ENCODE measurements at regions not wholly inside any gene's neighbourhood (a gene's known extent, or its start where the extent isn't known, plus 50 kb on each side); places are given as distances from the start of the nearest gene placed in this dataset.

DNA sequence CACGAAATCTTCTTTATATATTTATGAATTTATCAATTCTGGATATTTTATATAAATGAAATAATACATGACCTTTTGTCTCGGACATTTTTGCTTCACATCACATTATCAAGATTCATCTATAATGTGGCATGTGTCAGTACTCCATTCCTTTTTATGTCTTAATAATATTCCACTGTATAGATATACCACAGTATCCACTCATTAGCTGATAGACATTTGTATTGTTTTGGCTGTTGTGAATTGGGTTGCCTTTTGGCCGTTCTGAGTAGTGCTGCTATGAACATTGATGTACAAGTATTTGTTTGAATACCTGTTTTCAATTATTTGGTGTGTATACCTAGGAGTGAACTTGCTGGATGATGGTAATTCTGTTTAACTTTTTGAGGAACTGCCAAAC, 323.8 kb upstream of the CA10 start:
- Histone ChIP-seq H3K9ac (ENCODE audit: insufficient read depth, low read depth, low read length) (no peak overlapping the region), H2AFZ (ENCODE audit: low read length) (no peak overlapping the region), H3K36me3 (replicated peaks in 1 of 2; ENCODE audit: control insufficient read depth in 1 of 2, insufficient read depth in 2 of 2, low read length in 2 of 2) (no peaks in the 10 kb centered on the region), H3K27ac (ENCODE audit: extremely low read length, insufficient read depth, low read length) (no peak overlapping the region), H3K4me3 (replicated peaks in 1 of 3; ENCODE audit: insufficient read depth in 1 of 3, low read depth in 2 of 3, low read length in 3 of 3) (no peak overlapping the region), H3K4me2 (ENCODE audit: low read depth, low read length) (no peak overlapping the region), H3K4me1 (ENCODE audit: insufficient read depth, low read length) (no peaks in the 10 kb centered on the region), H4K20me1 (ENCODE audit: insufficient read depth, low read length) (no peaks in the 10 kb centered on the region), H3K9me3 (ENCODE audit: low read length) (peaks cover 59% of the 10 kb centered on the region), H3K27me3 (ENCODE audit: control insufficient read depth in 1 of 2, insufficient read depth in 2 of 2, low read length in 2 of 2) (no peaks in the 10 kb centered on the region), H3K79me2 (ENCODE audit: insufficient read depth, low read length) (no peaks in the 10 kb centered on the region)
- ATAC-seq (no peak), DNase-seq (ENCODE audit: low spot score) (no peak), FAIRE-seq (no peak)
- under 1% methylated on average over 3 of the region's 3 CpGs for WGBS (ENCODE audit: low lambda C conversion rate)
- ChIA-PET CTCF (ENCODE audit: low intra/inter-chr PET ratio, low total read pairs) (no interaction called here), POLR2A (no interaction called here)
- intact Hi-C loops (cut with micrococcal nuclease; ENCODE audit: unreplicated experiment) = no loop called here
- in situ Hi-C loops (cut with HindIII; ENCODE audit: extremely low pct_ligation_motif_present, low pct_unique_long_range_greater_than_20kb) = no loop called here
- BruUV-seq (replicated peaks) = no TSS peak
- TF ChIP-seq ARNT2 (CRISPR knock-in tag; IDR thresholded peaks at IDR 0.05; ENCODE audit: low read depth) = no peak
- TF ChIP-seq, protein P1, sequence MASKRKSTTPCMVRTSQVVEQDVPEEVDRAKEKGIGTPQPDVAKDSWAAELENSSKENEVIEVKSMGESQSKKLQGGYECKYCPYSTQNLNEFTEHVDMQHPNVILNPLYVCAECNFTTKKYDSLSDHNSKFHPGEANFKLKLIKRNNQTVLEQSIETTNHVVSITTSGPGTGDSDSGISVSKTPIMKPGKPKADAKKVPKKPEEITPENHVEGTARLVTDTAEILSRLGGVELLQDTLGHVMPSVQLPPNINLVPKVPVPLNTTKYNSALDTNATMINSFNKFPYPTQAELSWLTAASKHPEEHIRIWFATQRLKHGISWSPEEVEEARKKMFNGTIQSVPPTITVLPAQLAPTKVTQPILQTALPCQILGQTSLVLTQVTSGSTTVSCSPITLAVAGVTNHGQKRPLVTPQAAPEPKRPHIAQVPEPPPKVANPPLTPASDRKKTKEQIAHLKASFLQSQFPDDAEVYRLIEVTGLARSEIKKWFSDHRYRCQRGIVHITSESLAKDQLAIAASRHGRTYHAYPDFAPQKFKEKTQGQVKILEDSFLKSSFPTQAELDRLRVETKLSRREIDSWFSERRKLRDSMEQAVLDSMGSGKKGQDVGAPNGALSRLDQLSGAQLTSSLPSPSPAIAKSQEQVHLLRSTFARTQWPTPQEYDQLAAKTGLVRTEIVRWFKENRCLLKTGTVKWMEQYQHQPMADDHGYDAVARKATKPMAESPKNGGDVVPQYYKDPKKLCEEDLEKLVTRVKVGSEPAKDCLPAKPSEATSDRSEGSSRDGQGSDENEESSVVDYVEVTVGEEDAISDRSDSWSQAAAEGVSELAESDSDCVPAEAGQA (IDR thresholded peaks at IDR 0.05; ENCODE audit: low read depth) = no peak
- TF ChIP-seq, protein P1 (CRISPR knock-in tag; IDR thresholded peaks at IDR 0.05; ENCODE audit: borderline replicate concordance) = no peak
- TF ChIP-seq, protein P2, sequence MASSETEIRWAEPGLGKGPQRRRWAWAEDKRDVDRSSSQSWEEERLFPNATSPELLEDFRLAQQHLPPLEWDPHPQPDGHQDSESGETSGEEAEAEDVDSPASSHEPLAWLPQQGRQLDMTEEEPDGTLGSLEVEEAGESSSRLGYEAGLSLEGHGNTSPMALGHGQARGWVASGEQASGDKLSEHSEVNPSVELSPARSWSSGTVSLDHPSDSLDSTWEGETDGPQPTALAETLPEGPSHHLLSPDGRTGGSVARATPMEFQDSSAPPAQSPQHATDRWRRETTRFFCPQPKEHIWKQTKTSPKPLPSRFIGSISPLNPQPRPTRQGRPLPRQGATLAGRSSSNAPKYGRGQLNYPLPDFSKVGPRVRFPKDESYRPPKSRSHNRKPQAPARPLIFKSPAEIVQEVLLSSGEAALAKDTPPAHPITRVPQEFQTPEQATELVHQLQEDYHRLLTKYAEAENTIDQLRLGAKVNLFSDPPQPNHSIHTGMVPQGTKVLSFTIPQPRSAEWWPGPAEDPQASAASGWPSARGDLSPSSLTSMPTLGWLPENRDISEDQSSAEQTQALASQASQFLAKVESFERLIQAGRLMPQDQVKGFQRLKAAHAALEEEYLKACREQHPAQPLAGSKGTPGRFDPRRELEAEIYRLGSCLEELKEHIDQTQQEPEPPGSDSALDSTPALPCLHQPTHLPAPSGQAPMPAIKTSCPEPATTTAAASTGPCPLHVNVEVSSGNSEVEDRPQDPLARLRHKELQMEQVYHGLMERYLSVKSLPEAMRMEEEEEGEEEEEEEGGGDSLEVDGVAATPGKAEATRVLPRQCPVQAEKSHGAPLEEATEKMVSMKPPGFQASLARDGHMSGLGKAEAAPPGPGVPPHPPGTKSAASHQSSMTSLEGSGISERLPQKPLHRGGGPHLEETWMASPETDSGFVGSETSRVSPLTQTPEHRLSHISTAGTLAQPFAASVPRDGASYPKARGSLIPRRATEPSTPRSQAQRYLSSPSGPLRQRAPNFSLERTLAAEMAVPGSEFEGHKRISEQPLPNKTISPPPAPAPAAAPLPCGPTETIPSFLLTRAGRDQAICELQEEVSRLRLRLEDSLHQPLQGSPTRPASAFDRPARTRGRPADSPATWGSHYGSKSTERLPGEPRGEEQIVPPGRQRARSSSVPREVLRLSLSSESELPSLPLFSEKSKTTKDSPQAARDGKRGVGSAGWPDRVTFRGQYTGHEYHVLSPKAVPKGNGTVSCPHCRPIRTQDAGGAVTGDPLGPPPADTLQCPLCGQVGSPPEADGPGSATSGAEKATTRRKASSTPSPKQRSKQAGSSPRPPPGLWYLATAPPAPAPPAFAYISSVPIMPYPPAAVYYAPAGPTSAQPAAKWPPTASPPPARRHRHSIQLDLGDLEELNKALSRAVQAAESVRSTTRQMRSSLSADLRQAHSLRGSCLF (CRISPR knock-in tag; IDR thresholded peaks at IDR 0.05; ENCODE audit: borderline replicate concordance) = no peak
- no peak for TF ChIP-seq ZNF33B (CRISPR knock-in tag; IDR thresholded peaks at IDR 0.05)
- TF ChIP-seq ZNF160 (CRISPR knock-in tag; IDR thresholded peaks at IDR 0.05) = no peak
- TF ChIP-seq, protein P3, sequence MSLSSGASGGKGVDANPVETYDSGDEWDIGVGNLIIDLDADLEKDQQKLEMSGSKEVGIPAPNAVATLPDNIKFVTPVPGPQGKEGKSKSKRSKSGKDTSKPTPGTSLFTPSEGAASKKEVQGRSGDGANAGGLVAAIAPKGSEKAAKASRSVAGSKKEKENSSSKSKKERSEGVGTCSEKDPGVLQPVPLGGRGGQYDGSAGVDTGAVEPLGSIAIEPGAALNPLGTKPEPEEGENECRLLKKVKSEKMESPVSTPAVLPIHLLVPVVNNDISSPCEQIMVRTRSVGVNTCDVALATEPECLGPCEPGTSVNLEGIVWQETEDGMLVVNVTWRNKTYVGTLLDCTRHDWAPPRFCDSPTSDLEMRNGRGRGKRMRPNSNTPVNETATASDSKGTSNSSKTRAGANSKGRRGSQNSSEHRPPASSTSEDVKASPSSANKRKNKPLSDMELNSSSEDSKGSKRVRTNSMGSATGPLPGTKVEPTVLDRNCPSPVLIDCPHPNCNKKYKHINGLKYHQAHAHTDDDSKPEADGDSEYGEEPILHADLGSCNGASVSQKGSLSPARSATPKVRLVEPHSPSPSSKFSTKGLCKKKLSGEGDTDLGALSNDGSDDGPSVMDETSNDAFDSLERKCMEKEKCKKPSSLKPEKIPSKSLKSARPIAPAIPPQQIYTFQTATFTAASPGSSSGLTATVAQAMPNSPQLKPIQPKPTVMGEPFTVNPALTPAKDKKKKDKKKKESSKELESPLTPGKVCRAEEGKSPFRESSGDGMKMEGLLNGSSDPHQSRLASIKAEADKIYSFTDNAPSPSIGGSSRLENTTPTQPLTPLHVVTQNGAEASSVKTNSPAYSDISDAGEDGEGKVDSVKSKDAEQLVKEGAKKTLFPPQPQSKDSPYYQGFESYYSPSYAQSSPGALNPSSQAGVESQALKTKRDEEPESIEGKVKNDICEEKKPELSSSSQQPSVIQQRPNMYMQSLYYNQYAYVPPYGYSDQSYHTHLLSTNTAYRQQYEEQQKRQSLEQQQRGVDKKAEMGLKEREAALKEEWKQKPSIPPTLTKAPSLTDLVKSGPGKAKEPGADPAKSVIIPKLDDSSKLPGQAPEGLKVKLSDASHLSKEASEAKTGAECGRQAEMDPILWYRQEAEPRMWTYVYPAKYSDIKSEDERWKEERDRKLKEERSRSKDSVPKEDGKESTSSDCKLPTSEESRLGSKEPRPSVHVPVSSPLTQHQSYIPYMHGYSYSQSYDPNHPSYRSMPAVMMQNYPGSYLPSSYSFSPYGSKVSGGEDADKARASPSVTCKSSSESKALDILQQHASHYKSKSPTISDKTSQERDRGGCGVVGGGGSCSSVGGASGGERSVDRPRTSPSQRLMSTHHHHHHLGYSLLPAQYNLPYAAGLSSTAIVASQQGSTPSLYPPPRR (CRISPR knock-in tag; IDR thresholded peaks at IDR 0.05; ENCODE audit: borderline replicate concordance) = no peak
- no peak for TF ChIP-seq ZNF552 (CRISPR knock-in tag; IDR thresholded peaks at IDR 0.05; ENCODE audit: borderline replicate concordance)

Data from HepG2 (cell line).